Kidney (tissue), 13 donors: ENCODE measurements at regions not wholly inside any gene's neighbourhood (a gene's known extent, or its start where the extent isn't known, plus 50 kb on each side); places are given as distances from the start of the nearest gene placed in this dataset.

Source experiments
- DNase-seq, 5 donors: peaks; one replicate each; pipeline ENCODE4 v3.0.0-alpha.2; 2013 to 2020
- FAIRE-seq: peaks from 2 replicates; lab custom pipeline; 2012; peaks lifted over from hg19 to GRCh38; lab: Jason Lieb, UNC
- H3K27ac ChIP-seq, 2 donors: one replicate each; pipeline ENCODE4 v1.7.0; 2013; ENCODE audit warnings: low read depth in 2 of 2, low read length in 2 of 2, inconsistent platforms in 1 of 2
- H3K27me3 ChIP-seq: one replicate; pipeline ENCODE4 v1.7.1; 2013; ENCODE audit warnings: low read length, inconsistent platforms; ENCODE audit not compliant: control insufficient read depth, insufficient read depth
- H3K36me3 ChIP-seq, 3 donors: one replicate each; pipeline versions ENCODE4 v1.7.0 to v1.7.1; 2013; ENCODE audit warnings: low read length in 3 of 3, control low read depth in 1 of 3, inconsistent platforms in 1 of 3; ENCODE audit not compliant: insufficient read depth in 3 of 3, control insufficient read depth in 2 of 3
- H3K4me1 ChIP-seq, 3 donors: one replicate each; pipeline versions ENCODE4 v1.7.0 to v1.7.1; 2013; ENCODE audit warnings: low read length in 3 of 3, inconsistent platforms in 1 of 3, low read depth in 1 of 3; ENCODE audit not compliant: control insufficient read depth in 2 of 3, insufficient read depth in 2 of 3
- H3K4me3 ChIP-seq, 3 donors: one replicate each; pipeline versions ENCODE4 v1.7.0 to v1.8.1; 2013; ENCODE audit warnings: low read length in 3 of 3, control low read depth in 1 of 3, inconsistent platforms in 1 of 3
- H3K9ac ChIP-seq, 3 donors: one replicate each; pipeline versions ENCODE4 v1.7.0 to v1.7.1; 2013; ENCODE audit warnings: low read length in 3 of 3, control low read depth in 1 of 3, inconsistent platforms in 1 of 3
- H3K9me3 ChIP-seq, 3 donors: one replicate each; pipeline versions ENCODE4 v1.7.0 to v1.7.1; 2013; ENCODE audit warnings: low read length in 3 of 3, control low read depth in 1 of 3, inconsistent platforms in 1 of 3; ENCODE audit not compliant: control insufficient read depth in 2 of 3, insufficient read depth in 1 of 3
- intact Hi-C: fragments of 100-400 bp; cut with DNase I; formaldehyde crosslinking; loops from one replicate; pipeline ENCODE4 v1.11.1; 2022
- TF ChIP-seq, protein P1 (sequence below): IDR thresholded peaks from 3 replicates; pipeline ENCODE4 v1.5.1; 2012; ENCODE audit warnings: mild to moderate bottlenecking, moderate library complexity, borderline replicate concordance; ENCODE audit not compliant: insufficient read depth; ENCODE audit errors: extremely low read depth
- donor health status: control.
- donor health status: control.
- donor health status: control.
- donor health status: control.
- donor health status: control.
- donor health status: DM: yes; HTN: yes; CAD: no.
- donor health status: Normal renal cell carcinoma (clear cell type).

- H3K27ac ChIP-seq: no peak overlapping the region
- no peaks in the 10 kb centered on the region for H3K36me3 ChIP-seq
- H3K9ac ChIP-seq: no peak overlapping the region
- no peaks in the 10 kb centered on the region for H3K27me3 ChIP-seq
- DNase-seq (no peak), FAIRE-seq (no peak)
- no peaks in the 10 kb centered on the region for H3K9me3 ChIP-seq
- intact Hi-C loops: no loop called here
- no peak overlapping the region for H3K4me3 ChIP-seq
- TF ChIP-seq, protein P1, sequence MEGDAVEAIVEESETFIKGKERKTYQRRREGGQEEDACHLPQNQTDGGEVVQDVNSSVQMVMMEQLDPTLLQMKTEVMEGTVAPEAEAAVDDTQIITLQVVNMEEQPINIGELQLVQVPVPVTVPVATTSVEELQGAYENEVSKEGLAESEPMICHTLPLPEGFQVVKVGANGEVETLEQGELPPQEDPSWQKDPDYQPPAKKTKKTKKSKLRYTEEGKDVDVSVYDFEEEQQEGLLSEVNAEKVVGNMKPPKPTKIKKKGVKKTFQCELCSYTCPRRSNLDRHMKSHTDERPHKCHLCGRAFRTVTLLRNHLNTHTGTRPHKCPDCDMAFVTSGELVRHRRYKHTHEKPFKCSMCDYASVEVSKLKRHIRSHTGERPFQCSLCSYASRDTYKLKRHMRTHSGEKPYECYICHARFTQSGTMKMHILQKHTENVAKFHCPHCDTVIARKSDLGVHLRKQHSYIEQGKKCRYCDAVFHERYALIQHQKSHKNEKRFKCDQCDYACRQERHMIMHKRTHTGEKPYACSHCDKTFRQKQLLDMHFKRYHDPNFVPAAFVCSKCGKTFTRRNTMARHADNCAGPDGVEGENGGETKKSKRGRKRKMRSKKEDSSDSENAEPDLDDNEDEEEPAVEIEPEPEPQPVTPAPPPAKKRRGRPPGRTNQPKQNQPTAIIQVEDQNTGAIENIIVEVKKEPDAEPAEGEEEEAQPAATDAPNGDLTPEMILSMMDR: no peak
- no peaks in the 10 kb centered on the region for H3K4me1 ChIP-seq
These were observed 160.4 kb upstream of the CFAP20DC start for GRCh38 chr3:59210260-59210659.

GRCh38 chr3:59192473-59192872 lies 142.6 kb upstream of the CFAP20DC start:
- DNase-seq: no peak

DNA sequence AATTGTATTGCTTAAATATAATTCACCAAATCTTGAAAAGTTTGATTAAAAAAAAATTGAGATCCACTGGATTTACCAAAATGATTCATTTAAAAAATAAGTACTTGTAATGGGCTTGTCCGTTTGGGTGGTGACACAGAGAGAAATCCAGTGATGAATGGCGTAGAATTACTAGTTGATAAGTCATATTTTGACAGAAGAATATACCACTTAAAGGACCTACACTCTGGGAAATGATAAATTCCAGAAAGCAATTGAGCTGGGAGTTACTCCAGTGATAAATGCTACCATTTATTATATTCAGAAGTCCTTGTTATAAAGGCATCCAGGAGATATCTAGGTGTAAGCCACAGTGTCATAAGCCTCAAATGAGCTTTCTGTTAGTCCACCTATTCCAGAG lies 141.8 kb upstream of the CFAP20DC start:
- no peak for FAIRE-seq
- TF ChIP-seq, protein P1: no peak
- intact Hi-C loops: no loop called here
- H3K4me1 ChIP-seq: no peaks in the 10 kb centered on the region
- no peak overlapping the region for H3K9ac ChIP-seq
- no peak overlapping the region for H3K4me3 ChIP-seq
- no peak for DNase-seq
- H3K36me3 ChIP-seq: no peaks in the 10 kb centered on the region
- H3K27me3 ChIP-seq: no peaks in the 10 kb centered on the region
- no peak overlapping the region for H3K27ac ChIP-seq
- no peaks in the 10 kb centered on the region for H3K9me3 ChIP-seq

More at GRCh38 chr3:59192473-59192872, 142.6 kb upstream of the CFAP20DC start:
- H3K27ac ChIP-seq: no peak overlapping the region
- no peaks in the 10 kb centered on the region for H3K4me1 ChIP-seq
- no peak overlapping the region for H3K9ac ChIP-seq
- H3K4me3 ChIP-seq: no peak overlapping the region
- H3K36me3 ChIP-seq: no peaks in the 10 kb centered on the region
- TF ChIP-seq, protein P1: no peak
- H3K9me3 ChIP-seq: no peaks in the 10 kb centered on the region
- no peaks in the 10 kb centered on the region for H3K27me3 ChIP-seq
- intact Hi-C loops: no loop called here
- FAIRE-seq: no peak

GRCh38 chr3:59189939-59190338 lies 140.1 kb upstream of the CFAP20DC start:
- no peaks in the 10 kb centered on the region for H3K4me1 ChIP-seq
- no peak overlapping the region for H3K4me3 ChIP-seq
- FAIRE-seq: no peak
- DNase-seq: no peak
- intact Hi-C loops: no loop called here
- TF ChIP-seq, protein P1: no peak
- no peaks in the 10 kb centered on the region for H3K27me3 ChIP-seq
- H3K9me3 ChIP-seq: no peaks in the 10 kb centered on the region
- H3K9ac ChIP-seq: no peak overlapping the region
- no peak overlapping the region for H3K27ac ChIP-seq
- H3K36me3 ChIP-seq: no peaks in the 10 kb centered on the region
